RWPE1 (cell line): ENCODE measurements at regions not wholly inside any gene's neighbourhood (a gene's known extent, or its start where the extent isn't known, plus 50 kb on each side); places are given as distances from the start of the nearest gene placed in this dataset.

ENCODE experiments used
- CTCF ChIA-PET: fragments of 350-600 bp; sonication (Branson Sonifier 250); formaldehyde crosslinking; extraction: SDS; loops from one replicate; lab custom pipeline; 2021; lab: Yijun Ruan, JAX
- POLR2A ChIA-PET: fragments of 400-600 bp; formaldehyde crosslinking; extraction: SDS; loops from one replicate; lab custom pipeline; 2020; ENCODE audit warnings: antibody characterized with exemption; ENCODE audit not compliant: low non-redundant PET; lab: Yijun Ruan, JAX
- DNase-seq: peaks from one replicate; pipeline ENCODE4 v3.0.0; 2012; ENCODE audit warnings: low spot score
- H3K27ac ChIP-seq: fragments of 450-650 bp; 2 replicates; pipeline ENCODE4 v1.5.1; 2017
- TF ChIP-seq, protein P1 (sequence below): fragments of 450-650 bp; conservative IDR thresholded peaks from 2 replicates; pipeline ENCODE4 v1.5.1; 2017; ENCODE audit warnings: low read depth, mild to moderate bottlenecking

GRCh38 chr5:162699361-162699760 lies 631.8 kb downstream of the GABRG2 start:
- no peak overlapping the region for H3K27ac ChIP-seq
- ChIA-PET CTCF (no interaction called here), POLR2A (no interaction called here)
- TF ChIP-seq, protein P1, sequence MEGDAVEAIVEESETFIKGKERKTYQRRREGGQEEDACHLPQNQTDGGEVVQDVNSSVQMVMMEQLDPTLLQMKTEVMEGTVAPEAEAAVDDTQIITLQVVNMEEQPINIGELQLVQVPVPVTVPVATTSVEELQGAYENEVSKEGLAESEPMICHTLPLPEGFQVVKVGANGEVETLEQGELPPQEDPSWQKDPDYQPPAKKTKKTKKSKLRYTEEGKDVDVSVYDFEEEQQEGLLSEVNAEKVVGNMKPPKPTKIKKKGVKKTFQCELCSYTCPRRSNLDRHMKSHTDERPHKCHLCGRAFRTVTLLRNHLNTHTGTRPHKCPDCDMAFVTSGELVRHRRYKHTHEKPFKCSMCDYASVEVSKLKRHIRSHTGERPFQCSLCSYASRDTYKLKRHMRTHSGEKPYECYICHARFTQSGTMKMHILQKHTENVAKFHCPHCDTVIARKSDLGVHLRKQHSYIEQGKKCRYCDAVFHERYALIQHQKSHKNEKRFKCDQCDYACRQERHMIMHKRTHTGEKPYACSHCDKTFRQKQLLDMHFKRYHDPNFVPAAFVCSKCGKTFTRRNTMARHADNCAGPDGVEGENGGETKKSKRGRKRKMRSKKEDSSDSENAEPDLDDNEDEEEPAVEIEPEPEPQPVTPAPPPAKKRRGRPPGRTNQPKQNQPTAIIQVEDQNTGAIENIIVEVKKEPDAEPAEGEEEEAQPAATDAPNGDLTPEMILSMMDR: no peak
- DNase-seq: no peak

GRCh38 chr5:162703914-162704313 lies 636.3 kb downstream of the GABRG2 start:
- no peak for DNase-seq
- POLR2A ChIA-PET: no interaction called here
- no peak overlapping the region for H3K27ac ChIP-seq
- CTCF ChIA-PET: no interaction called here
- TF ChIP-seq, protein P1: no peak

DNA sequence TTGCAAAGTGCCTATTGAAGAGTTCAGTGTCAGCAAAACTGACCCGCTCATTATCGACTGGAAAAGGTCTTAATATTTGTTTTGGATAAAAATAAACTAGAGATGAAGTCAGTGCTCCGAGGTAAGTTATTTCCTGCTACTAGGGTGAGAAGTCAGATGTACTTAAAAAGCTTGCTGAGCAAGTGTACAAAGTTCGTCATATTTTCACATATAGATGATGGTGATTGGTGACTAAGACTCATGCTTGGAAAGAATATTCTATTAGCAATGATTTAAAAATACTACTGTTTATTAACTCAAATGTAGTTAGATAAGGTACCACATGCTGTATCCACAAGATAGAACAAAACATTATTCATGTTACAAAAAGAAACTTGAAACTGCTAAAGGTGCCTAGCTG lies 643.7 kb downstream of the GABRG2 start:
- TF ChIP-seq, protein P1: no peak
- no peak for DNase-seq
- POLR2A ChIA-PET: no interaction called here
- CTCF ChIA-PET: no interaction called here
- no peak overlapping the region for H3K27ac ChIP-seq

- POLR2A ChIA-PET: no interaction called here
- H3K27ac ChIP-seq: no peak overlapping the region
- TF ChIP-seq, protein P1: no peak
- CTCF ChIA-PET: no interaction called here
- no peak for DNase-seq
Observed at GRCh38 chr5:162719720-162720119, 652.1 kb downstream of the GABRG2 start.

GRCh38 chr5:162721125-162721524 lies 653.6 kb downstream of the GABRG2 start:
- no peak overlapping the region for H3K27ac ChIP-seq
- DNase-seq: no peak
- TF ChIP-seq, protein P1: no peak
- ChIA-PET CTCF (interaction anchor here (0.6 kb wide), 1 partner anchor 32 kb away, joined by 3 read pairs; no protein-coding TSS in a partner anchor), POLR2A (no interaction called here)

- POLR2A ChIA-PET: no interaction called here
- no peak for DNase-seq
- TF ChIP-seq, protein P1: no peak
- no peak overlapping the region for H3K27ac ChIP-seq
- CTCF ChIA-PET: interaction anchor here (0.6 kb wide), 1 partner anchor 32 kb away, joined by 3 read pairs; no protein-coding TSS in a partner anchor
Observed at GRCh38 chr5:162752612-162753011, 684.8 kb upstream of the CCNG1 start.
